ENCODE measurements at regions not wholly inside any gene's neighbourhood (a gene's known extent, or its start where the extent isn't known, plus 50 kb on each side); places are given as distances from the start of the nearest gene placed in this dataset.

DNA sequence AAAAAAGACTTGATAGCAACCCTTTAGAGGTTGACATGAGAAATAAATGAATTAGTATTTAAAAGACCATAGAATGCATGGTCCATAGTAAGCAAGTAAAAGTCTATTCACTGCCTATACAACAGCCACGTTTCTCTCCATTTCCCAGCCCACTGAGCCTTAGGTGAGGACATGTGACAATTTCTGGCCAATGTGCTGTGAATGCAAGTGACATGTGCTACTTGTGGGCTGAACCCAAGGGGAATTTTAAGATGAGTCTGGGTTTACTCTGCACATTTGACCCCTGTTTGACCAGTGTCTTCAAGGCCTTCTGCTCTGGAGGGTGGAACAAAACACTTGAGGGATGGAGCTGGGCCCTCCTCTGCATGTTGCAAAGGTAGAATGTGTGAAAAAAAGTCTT is 384.4 kb upstream of the KLF6 start:
- no peaks in the 10 kb centered on the region for H3K27me3 ChIP-seq (ENCODE audit: low read length)
- H2AFZ ChIP-seq (ENCODE audit: low read depth, low read length, severe bottlenecking) = no peak overlapping the region
- no peaks in the 10 kb centered on the region for H3K9me3 ChIP-seq (ENCODE audit: insufficient read depth, low read length)
- H3K79me2 ChIP-seq (ENCODE audit: insufficient read depth, low read length) = no peaks in the 10 kb centered on the region
- H3F3A ChIP-seq (ENCODE audit: insufficient read depth) = no peaks in the 10 kb centered on the region
- no peaks in the 10 kb centered on the region for H4K20me1 ChIP-seq (ENCODE audit: low read depth, low read length)
- TF ChIP-seq, protein P1, sequence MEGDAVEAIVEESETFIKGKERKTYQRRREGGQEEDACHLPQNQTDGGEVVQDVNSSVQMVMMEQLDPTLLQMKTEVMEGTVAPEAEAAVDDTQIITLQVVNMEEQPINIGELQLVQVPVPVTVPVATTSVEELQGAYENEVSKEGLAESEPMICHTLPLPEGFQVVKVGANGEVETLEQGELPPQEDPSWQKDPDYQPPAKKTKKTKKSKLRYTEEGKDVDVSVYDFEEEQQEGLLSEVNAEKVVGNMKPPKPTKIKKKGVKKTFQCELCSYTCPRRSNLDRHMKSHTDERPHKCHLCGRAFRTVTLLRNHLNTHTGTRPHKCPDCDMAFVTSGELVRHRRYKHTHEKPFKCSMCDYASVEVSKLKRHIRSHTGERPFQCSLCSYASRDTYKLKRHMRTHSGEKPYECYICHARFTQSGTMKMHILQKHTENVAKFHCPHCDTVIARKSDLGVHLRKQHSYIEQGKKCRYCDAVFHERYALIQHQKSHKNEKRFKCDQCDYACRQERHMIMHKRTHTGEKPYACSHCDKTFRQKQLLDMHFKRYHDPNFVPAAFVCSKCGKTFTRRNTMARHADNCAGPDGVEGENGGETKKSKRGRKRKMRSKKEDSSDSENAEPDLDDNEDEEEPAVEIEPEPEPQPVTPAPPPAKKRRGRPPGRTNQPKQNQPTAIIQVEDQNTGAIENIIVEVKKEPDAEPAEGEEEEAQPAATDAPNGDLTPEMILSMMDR (IDR thresholded peaks at IDR 0.05; ENCODE audit: insufficient read depth, low read length, poor library complexity, severe bottlenecking) = no peak
- no peak for TF ChIP-seq EZH2phosphoT487 (conservative IDR thresholded peaks at IDR 0.05; ENCODE audit: low read length)
- H3K9ac ChIP-seq (ENCODE audit: low read length) = no peak overlapping the region
- H3K4me2 ChIP-seq (ENCODE audit: low read depth, low read length, poor library complexity, severe bottlenecking) = no peak overlapping the region
- no peaks in the 10 kb centered on the region for H3K9me2 ChIP-seq (replicated peaks; ENCODE audit: insufficient read depth, low read length)
- no peaks in the 10 kb centered on the region for H3K36me3 ChIP-seq (ENCODE audit: low read length)
- H3K4me3 ChIP-seq (ENCODE audit: insufficient read depth, low read length, poor library complexity, severe bottlenecking) = no peak overlapping the region
- no peak overlapping the region for H3K27ac ChIP-seq (ENCODE audit: low read depth, low read length)

DNA sequence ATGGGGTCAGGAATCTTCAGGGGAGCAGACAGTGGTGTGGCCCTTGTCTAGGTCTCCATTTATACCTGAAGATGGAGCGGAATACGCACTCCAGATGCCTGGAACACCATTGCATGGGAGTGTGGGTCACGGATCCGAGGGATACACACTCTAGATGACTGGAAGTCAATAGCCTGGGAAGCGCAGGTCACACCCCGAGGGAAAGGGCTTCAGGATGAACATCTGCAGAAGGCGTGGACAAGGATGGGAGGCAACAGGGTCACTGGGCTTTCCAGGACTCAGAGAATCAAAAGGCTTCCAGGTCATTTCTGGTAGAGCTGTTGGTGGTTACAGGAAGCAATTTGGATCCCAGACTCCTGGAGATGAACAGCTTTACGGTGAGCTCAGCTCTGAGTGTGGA is 382.2 kb upstream of the KLF6 start:
- H3K4me2 ChIP-seq (ENCODE audit: low read depth, low read length, poor library complexity, severe bottlenecking) = no peak overlapping the region
- H3F3A ChIP-seq (ENCODE audit: insufficient read depth) = no peaks in the 10 kb centered on the region
- H3K9me2 ChIP-seq (replicated peaks; ENCODE audit: insufficient read depth, low read length) = no peaks in the 10 kb centered on the region
- no peak overlapping the region for H2AFZ ChIP-seq (ENCODE audit: low read depth, low read length, severe bottlenecking)
- H4K20me1 ChIP-seq (ENCODE audit: low read depth, low read length) = no peaks in the 10 kb centered on the region
- H3K9me3 ChIP-seq (ENCODE audit: insufficient read depth, low read length) = no peaks in the 10 kb centered on the region
- no peak overlapping the region for H3K27ac ChIP-seq (ENCODE audit: low read depth, low read length)
- no peak overlapping the region for H3K4me3 ChIP-seq (ENCODE audit: insufficient read depth, low read length, poor library complexity, severe bottlenecking)
- no peak overlapping the region for H3K9ac ChIP-seq (ENCODE audit: low read length)
- H3K36me3 ChIP-seq (ENCODE audit: low read length) = no peaks in the 10 kb centered on the region
- no peaks in the 10 kb centered on the region for H3K27me3 ChIP-seq (ENCODE audit: low read length)
- no peaks in the 10 kb centered on the region for H3K79me2 ChIP-seq (ENCODE audit: insufficient read depth, low read length)
- TF ChIP-seq, protein P1 (IDR thresholded peaks at IDR 0.05; ENCODE audit: insufficient read depth, low read length, poor library complexity, severe bottlenecking) = no peak
- TF ChIP-seq EZH2phosphoT487 (conservative IDR thresholded peaks at IDR 0.05; ENCODE audit: low read length) = no peak

DNA sequence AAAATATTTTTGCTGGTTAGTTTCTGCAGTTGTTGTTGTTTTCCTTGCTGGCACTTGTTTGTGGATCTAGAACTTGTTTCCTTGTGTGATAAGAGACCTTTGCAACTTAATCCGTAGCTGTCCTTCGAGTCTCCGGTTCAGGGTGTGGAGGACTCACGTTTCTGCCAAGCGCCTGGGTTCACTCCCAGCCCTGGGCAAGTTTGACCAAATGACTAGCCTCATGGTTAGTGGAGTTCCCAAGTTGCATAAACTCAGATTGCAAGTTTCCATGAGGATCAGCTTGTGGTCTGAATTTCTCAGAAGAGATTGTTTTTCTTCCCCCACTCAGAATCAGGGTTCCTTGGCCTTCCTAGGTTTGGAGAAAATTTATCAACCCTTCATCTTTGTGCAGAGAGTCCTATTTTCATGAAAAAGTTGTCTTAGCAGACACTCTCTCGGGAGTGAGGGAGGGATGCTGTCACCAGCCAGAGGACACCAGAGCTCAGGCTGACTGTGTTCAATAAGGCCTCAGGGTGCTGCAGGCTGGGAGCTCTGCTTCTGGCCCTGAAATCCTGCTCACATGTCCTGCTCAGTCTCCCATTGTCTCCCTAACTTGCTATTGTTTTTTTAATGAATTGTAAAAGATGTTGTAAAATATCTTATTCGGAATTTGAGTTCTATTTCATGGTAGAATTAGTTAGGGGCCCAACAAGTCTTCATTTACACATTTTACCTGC is 377.7 kb upstream of the KLF6 start:
- Histone ChIP-seq H3F3A (ENCODE audit: insufficient read depth) (no peaks in the 10 kb centered on the region), H3K27ac (ENCODE audit: low read depth, low read length) (no peak overlapping the region), H2AFZ (ENCODE audit: low read depth, low read length, severe bottlenecking) (no peak overlapping the region), H3K36me3 (ENCODE audit: low read length) (no peaks in the 10 kb centered on the region), H3K9me2 (replicated peaks; ENCODE audit: insufficient read depth, low read length) (no peaks in the 10 kb centered on the region), H3K4me3 (ENCODE audit: insufficient read depth, low read length, poor library complexity, severe bottlenecking) (no peak overlapping the region), H4K20me1 (ENCODE audit: low read depth, low read length) (no peaks in the 10 kb centered on the region), H3K9me3 (ENCODE audit: insufficient read depth, low read length) (no peaks in the 10 kb centered on the region), H3K4me2 (ENCODE audit: low read depth, low read length, poor library complexity, severe bottlenecking) (no peak overlapping the region), H3K27me3 (ENCODE audit: low read length) (no peaks in the 10 kb centered on the region), H3K9ac (ENCODE audit: low read length) (no peak overlapping the region), H3K79me2 (ENCODE audit: insufficient read depth, low read length) (no peaks in the 10 kb centered on the region)
- TF ChIP-seq, protein P1 (IDR thresholded peaks at IDR 0.05; ENCODE audit: insufficient read depth, low read length, poor library complexity, severe bottlenecking) = no peak
